ENCODE measurements at regions not wholly inside any gene's neighbourhood (a gene's known extent, or its start where the extent isn't known, plus 50 kb on each side); places are given as distances from the start of the nearest gene placed in this dataset.
A peak's percentile ranks its signal among the peaks of the same experiment; 100 is the strongest.

- Mint-ChIP-seq H3K27me3 (ENCODE audit: low read depth) (peaks cover 4% of the 10 kb centered on the region), H3K9me3 (ENCODE audit: low read depth) (no peaks in the 10 kb centered on the region), H3K4me3 (ENCODE audit: unreplicated experiment) (no peak overlapping the region), H3K4me1 (ENCODE audit: low read depth) (peaks cover 8% of the 10 kb centered on the region), H3K27ac (ENCODE audit: unreplicated experiment) (no peak overlapping the region), H3K36me3 (ENCODE audit: low read depth) (no peaks in the 10 kb centered on the region)
- DNase-seq (ENCODE audit: low spot score): no peak
- peak; percentile 29 for TF ChIP-seq CTCF (IDR thresholded peaks at IDR 0.05)
Measured at GRCh38 chr9:87792831-87793288, 66.9 kb downstream of the CTSL start.

DNA sequence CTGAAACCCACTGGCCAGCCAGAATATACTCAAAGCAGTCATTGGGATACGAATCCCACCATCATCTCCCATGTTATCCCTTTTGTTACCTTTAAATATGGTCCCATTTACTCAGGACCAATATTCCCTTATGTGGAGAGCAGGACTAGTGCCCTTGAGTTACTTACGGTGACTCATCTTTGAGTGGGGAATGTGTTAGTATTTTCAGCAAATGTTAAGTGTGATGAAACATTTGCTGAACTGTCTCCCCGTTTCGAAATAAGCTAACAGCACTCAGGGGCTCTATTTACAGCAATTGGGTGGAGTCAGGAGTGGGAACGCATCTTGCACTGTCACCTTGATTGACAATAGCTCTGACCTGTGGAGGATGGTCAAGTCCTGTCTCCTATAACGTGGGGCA is 67.4 kb downstream of the CTSL start:
- H3K27ac Mint-ChIP-seq (ENCODE audit: unreplicated experiment): no peak overlapping the region

DNA sequence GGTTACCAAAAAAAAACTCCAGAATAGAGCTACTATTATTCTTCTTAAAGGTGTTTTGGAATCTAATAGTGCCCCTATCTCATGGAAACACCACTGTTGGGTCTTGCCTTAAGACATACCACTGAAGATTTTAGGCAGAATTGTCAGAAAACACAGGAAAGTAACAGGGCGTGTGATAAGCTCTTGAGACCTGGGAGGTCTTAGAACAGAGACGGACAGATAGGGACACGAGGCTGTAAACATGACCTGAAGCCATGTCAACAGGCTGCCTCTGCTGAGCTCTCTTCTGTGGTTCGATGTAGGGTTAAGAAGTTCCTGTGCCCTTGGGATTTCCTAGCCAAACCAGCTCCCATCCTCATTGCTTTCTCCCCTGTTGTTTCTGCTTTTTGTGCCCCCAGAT is 69.3 kb downstream of the CTSL start:
- Mint-ChIP-seq H3K4me3 (ENCODE audit: unreplicated experiment) (no peak overlapping the region), H3K27ac (ENCODE audit: unreplicated experiment) (no peak overlapping the region), H3K9me3 (ENCODE audit: low read depth) (no peaks in the 10 kb centered on the region), H3K36me3 (ENCODE audit: low read depth) (no peaks in the 10 kb centered on the region), H3K27me3 (ENCODE audit: low read depth) (peaks cover 8% of the 10 kb centered on the region), H3K4me1 (ENCODE audit: low read depth) (peaks cover 8% of the 10 kb centered on the region)
- TF ChIP-seq CTCF (IDR thresholded peaks at IDR 0.05): no peak
- DNase-seq (ENCODE audit: low spot score): no peak

More for the DNA sequence above, 67.4 kb downstream of the CTSL start:
- TF ChIP-seq CTCF (IDR thresholded peaks at IDR 0.05): no peak
- Mint-ChIP-seq H3K36me3 (ENCODE audit: low read depth) (no peaks in the 10 kb centered on the region), H3K27me3 (ENCODE audit: low read depth) (peaks cover 4% of the 10 kb centered on the region), H3K9me3 (ENCODE audit: low read depth) (no peaks in the 10 kb centered on the region), H3K4me1 (ENCODE audit: low read depth) (peaks cover 8% of the 10 kb centered on the region), H3K4me3 (ENCODE audit: unreplicated experiment) (no peak overlapping the region)
- no peak for DNase-seq (ENCODE audit: low spot score)

DNA sequence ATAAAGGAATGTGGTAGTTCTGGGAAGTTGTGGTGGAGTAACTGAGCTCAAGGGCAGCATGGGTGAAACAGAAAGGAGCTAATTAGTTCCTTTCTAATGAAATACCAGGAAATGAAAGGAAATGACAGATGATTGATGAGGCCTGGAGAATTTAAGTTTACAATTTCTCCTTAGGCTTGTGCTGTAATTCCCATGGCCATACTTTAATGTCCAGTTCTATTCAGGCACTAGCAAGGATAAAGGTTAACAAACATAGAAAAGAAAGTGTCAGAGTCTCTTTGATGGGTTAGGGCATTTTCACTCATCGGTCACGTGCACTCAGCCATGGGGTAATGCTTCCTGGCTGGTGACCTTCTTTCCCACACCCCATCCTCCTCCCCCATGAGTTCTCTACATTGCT is 70.3 kb downstream of the CTSL start:
- Mint-ChIP-seq H3K9me3 (ENCODE audit: low read depth) (no peaks in the 10 kb centered on the region), H3K36me3 (ENCODE audit: low read depth) (no peaks in the 10 kb centered on the region), H3K27me3 (ENCODE audit: low read depth) (peaks cover 13% of the 10 kb centered on the region), H3K4me3 (ENCODE audit: unreplicated experiment) (no peak overlapping the region), H3K4me1 (ENCODE audit: low read depth) (peaks cover 8% of the 10 kb centered on the region), H3K27ac (ENCODE audit: unreplicated experiment) (no peak overlapping the region)
- no peak for TF ChIP-seq CTCF (IDR thresholded peaks at IDR 0.05)
- DNase-seq (ENCODE audit: low spot score): no peak

GRCh38 chr9:87798261-87798833 is 72.4 kb downstream of the CTSL start:
- Mint-ChIP-seq H3K4me1 (ENCODE audit: low read depth) (peaks cover 2% of the 10 kb centered on the region), H3K27ac (ENCODE audit: unreplicated experiment) (no peak overlapping the region), H3K9me3 (ENCODE audit: low read depth) (no peaks in the 10 kb centered on the region), H3K4me3 (ENCODE audit: unreplicated experiment) (no peak overlapping the region), H3K27me3 (ENCODE audit: low read depth) (peaks cover 24% of the 10 kb centered on the region), H3K36me3 (ENCODE audit: low read depth) (no peaks in the 10 kb centered on the region)
- DNase-seq (ENCODE audit: low spot score): no peak
- no peak for TF ChIP-seq CTCF (IDR thresholded peaks at IDR 0.05)
